ENCODE measurements at regions not wholly inside any gene's neighbourhood (a gene's known extent, or its start where the extent isn't known, plus 50 kb on each side); places are given as distances from the start of the nearest gene placed in this dataset.
"Not testable (repeated sequence)": the region's sequence is repeated elsewhere in the genome, so short reads cannot be mapped to it uniquely, and the experiment has no call there.

GRCh38 chr11:87535513-87535912, 497.8 kb downstream of the TMEM135 start:
- no peak for DNase-seq

DNA sequence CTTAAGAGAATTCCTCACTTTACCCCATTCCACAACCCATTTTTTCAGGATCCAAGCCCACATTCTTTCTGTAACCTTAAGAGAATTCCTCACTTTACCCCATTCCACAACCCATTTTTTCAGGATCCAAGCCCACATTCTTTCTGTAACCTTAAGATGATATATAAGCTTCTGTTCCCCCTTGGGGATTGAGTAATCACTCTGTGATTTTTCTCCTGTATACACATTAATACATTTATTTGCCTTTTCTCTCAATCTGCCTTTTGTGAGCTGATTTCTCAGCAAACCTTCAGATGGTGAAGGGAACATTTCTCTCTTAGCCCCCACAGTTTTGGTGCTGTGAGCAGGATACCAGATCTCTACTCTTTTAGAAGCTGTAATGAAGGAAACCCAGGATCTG, 494.1 kb downstream of the TMEM135 start:
- not testable (repeated sequence) for DNase-seq

- no peak for DNase-seq
Measured at GRCh38 chr11:87529486-87529885, 491.8 kb downstream of the TMEM135 start.

- DNase-seq, result no peak
Measured at GRCh38 chr11:87528752-87529151, 491.0 kb downstream of the TMEM135 start.

GRCh38 chr11:87523276-87523675, 485.5 kb downstream of the TMEM135 start:
- DNase-seq, result no peak

DNA sequence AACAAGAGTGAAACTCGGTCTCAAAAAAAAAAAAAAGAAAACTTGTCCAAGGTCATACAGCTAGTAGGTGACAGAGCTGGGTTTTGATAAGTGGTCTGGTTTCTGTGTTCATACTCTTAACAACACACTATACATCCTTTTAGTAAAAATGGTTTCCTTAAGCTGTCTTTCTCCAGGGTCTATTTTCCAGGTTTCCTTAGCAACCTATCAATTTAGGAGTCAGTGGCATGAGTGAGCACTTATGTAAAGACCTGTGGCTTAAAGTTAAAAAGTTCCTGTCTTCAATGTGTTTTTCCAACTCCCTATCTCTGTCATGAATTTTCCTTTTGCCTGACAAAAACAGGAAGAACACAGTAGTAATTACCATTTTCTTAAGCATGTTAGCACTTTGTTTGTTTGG, 480.5 kb downstream of the TMEM135 start:
- DNase-seq, result no peak

GRCh38 chr11:87517351-87517750, 479.6 kb downstream of the TMEM135 start:
- no peak for DNase-seq

DNA sequence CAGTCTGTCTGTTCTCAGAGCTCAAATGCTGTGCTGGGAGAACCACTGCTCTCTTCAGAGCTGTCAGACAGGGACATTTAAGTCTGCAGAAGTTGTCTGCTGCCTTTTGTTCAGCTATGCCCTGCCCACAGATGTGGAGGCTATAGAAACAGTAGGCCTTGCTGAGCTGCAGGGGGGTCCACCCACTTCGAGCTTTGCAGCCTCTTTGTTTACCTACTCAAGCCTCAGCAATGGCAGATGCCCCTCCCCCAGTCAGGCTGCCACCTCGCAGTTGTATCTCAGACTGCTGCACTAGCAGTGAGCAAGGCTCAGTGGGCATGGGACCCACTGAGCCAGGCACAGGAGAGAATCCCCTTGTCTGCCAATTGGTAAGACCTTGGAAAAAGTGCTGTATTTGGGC, 470.0 kb downstream of the TMEM135 start:
- DNase-seq, result not testable (repeated sequence)

GRCh38 chr11:87506946-87507345, 469.2 kb downstream of the TMEM135 start:
- DNase-seq, result not testable (repeated sequence)

DNA sequence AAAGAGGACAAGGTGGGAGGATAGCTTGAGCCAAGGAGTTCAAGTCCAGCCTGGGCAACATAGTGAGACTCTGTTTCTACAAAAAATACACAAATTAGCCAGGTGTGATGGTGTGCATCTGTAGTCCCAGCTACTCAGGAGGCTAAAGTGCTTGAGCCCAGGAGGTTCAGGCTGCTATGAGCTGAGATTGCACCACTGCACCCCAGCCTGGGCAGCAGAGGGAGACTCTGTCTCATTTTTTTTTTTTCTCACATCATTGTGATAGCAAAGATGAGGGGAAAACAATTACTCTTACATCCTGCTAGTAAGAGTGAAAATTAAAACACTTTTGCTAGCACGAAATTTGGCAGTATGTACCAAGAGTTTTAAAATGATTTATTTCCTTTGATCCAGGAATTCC, 463.7 kb downstream of the TMEM135 start:
- DNase-seq, result no peak

- not testable (repeated sequence) for DNase-seq
Measured at GRCh38 chr11:87494936-87495335, 457.2 kb downstream of the TMEM135 start.

GRCh38 chr11:87494026-87494425, 456.3 kb downstream of the TMEM135 start:
- DNase-seq, result not testable (repeated sequence)

DNA sequence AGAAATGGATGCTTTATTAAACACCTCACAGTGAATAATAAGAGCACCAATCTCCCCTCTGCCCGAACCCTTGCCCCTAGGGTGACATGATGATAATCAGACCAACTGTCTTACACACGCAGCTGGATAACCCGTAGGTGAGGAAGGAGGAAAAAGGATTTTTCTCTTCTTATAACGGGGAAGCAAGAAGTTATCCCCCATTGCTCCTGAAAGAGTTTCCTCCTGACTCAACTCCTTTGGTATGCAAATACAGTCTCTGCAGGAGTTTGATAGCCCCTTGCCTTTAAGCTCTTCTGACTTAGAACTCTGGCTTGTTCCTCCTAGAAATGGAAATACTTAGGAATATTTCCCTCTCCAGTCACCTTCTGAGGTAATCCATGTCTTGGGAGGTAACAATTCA, 455.8 kb downstream of the TMEM135 start:
- DNase-seq, result no peak

DNA sequence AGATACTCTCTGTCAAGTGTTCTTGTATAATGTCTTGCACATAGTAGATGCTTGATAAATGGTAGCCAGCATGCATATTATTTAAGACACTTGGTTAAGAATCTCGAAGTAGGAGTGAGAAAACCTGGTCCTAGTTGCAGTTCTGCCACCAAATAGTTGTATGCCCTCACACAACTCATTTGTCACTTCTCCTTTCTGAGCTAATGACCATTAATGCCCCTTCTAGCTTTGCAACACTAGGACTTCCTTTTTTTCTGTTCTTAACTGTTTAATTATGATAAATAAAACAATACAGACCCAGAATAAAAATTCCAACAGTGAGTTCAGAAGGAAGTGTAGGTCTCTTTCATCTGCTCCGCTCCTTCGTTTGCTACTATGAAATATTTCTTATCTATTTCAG, 453.6 kb downstream of the TMEM135 start:
- DNase-seq, result no peak

- DNase-seq, result no peak
Measured at GRCh38 chr11:87490671-87491070, 452.9 kb downstream of the TMEM135 start.

DNA sequence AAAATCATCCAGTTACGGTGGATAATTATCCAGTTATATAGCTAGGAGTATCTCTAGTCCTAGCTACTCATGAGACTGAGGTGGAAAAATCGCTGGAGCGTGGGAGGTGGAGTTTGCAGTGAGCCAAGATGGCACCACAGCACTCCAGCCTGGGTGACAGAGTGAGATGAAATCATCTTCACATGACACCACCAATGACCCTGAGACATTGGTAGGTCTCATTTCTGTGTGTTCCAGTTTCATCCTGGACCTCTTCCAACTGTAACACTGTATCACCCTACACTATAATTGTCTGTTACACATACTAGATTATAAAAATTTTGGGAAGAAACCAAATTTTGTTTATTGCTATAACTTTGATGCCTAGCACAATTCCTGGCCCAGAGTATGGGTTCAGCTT, 446.8 kb downstream of the TMEM135 start:
- DNase-seq, result no peak

DNA sequence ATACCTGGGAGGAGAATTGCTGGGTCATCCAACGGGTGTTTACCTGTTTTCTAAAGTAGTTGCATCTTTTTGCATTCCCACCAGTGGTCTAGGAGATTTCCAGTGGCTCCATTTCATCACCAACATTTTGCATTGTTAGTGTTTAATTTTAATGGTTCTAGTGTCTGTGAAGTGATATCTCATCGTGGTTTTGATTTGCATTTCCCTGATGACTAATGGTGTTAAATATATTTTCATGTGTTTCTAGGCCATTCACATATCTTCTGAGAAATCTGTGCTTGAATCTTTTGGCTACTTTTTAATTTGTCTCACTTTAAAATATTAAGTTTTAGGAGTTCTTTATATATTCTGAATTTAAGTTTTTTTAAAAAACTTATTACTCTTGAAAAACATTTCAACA, 439.6 kb downstream of the TMEM135 start:
- DNase-seq, result no peak

- DNase-seq, result no peak
Measured at GRCh38 chr11:87473174-87473573, 435.4 kb downstream of the TMEM135 start.

- no peak for DNase-seq
Measured at GRCh38 chr11:87466223-87466622, 428.5 kb downstream of the TMEM135 start.

DNA sequence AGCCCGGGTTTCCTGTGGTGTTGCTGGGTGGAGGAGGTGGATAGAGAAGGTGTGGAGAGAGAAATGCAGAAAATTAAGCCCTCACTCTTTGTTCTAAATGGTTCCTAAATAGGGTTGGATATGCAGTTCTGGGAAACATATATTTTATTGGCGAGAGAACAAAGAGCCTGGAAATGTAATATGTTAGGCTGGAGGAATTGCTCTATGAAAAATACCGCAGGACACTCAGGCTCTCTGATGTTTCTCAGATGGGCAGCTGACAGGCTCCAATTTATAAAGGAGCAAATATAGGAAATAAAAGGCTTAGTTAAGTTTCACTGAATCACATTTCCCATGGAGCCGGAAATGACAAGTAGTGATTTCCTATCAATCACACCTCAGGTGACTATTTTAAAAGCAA, 428.0 kb downstream of the TMEM135 start:
- no peak for DNase-seq

DNA sequence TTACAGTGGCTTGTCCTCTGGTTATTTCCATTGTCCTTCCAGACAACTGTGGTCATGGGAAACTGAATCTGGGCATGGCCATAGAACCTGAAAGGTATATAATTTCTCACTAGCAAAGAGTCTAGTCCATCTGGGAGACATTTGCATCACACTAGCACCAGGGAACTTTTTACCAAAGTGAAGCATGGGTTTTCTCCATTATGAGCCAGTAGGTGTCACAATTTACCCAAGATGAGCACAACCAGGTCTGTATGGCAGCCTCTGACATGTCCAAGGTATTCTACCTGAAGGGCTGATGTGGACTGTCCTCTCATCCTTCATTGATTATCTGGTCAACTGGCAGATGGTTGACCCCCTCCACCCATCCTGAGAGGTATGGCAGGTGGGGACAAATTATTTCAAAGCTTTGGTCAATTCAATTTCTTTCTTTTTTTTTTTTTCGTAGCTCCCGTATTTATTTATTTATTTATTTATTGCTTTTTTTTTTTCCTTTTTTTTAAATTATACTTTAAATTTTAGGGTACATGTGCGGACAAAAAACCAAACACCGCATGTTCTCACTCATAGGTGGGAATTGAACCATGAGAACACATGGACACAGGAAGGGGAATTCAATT, 425.9 kb downstream of the TMEM135 start:
- no peak for DNase-seq

DNA sequence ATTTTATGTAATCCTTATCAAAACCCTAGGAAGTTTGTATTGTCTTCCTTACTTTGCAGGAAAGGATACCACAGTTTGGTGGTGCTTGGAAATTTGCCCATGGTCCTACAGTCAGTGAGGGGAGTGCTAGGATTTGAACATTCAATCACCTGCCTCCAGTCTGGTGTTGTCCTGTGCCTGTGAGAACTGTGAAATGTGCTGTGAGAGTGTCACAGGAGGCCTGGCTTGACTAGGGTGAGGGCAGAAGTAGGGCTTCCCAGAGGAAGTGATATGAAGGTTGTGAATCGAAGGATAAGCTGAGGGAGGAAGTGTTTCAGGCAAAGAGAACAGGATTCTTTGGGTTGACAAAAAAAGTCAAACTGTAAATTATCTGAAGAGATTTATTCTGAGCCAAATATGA, 424.4 kb downstream of the TMEM135 start:
- no peak for DNase-seq

GRCh38 chr11:87460842-87461637, 423.3 kb downstream of the TMEM135 start:
- no peak for DNase-seq

GRCh38 chr11:87460279-87460678, 422.5 kb downstream of the TMEM135 start:
- no peak for DNase-seq

DNA sequence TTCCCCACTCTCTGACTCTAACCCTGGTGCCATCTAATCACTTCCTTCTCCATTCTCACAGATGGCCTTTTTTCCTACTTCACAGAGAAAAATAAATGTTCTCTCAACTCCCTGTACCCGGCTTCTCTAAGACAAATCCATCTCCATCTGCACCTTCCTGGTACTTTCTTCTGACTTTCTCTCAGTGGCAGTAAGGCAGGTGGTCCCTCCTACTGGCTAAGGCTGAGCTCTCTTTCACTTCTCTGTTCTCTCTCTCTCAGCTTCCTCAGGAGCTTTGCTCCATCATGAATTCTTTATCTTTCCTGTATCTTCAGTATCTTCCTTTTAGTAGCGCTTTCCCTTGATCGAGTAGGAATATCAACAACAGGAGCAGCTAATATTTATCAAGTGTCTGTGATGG, 421.6 kb downstream of the TMEM135 start:
- DNase-seq, result no peak
